GM21825 (cell line): ENCODE measurements at regions not wholly inside any gene's neighbourhood (a gene's known extent, or its start where the extent isn't known, plus 50 kb on each side); places are given as distances from the start of the nearest gene placed in this dataset.
"Not testable (repeated sequence)": the region's sequence is repeated elsewhere in the genome, so short reads cannot be mapped to it uniquely, and the experiment has no call there.

ENCODE experiments used
- ATAC-seq: cut with Tn5 transposase; IDR thresholded peaks from one replicate; pipeline ENCODE4 v1.9.1; 2021; ENCODE audit warnings: mild to moderate bottlenecking, moderate library complexity; ENCODE audit not compliant: unreplicated experiment

DNA sequence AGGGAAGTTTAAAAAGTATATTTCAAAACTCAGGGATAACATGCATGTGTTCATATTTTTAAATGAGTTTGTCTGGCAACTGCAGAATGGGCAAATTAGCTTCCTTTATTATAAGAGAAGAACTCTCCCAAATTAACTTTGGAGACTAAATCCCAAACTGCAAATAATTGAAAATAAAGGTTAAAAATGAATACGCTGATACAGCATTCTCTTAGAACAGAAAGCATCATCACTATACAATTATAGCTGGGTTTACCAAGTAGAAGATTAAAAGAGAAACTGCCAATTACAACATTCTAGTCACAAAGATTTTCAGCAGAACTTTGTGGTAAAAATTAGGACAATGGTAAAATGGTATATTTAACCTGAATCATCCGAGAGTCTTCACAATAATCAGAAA is 73.3 kb downstream of the OLFM4 start:
- ATAC-seq, result no peak

DNA sequence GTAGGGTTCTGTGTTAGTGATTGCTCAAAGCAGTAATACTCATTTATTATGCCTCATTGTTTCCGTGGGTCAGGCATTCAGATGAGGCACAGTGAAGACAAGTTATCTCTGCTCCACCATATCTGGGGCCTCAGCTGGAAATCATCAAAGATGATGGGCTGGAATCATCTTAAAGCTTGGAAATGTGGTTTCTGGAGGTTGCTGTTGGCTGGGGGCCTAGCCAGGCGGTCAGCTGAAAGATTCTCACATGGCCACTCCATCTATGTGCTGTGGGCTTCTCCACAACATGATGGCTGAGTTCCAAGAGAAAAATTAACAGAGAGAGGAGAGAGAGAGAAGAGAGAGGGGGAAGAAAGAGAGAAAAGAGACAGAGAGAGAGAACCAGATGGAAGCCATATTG is 75.5 kb downstream of the OLFM4 start:
- ATAC-seq, result no peak

GRCh38 chr13:53105477-53105876 is 76.9 kb downstream of the OLFM4 start:
- ATAC-seq, result no peak

DNA sequence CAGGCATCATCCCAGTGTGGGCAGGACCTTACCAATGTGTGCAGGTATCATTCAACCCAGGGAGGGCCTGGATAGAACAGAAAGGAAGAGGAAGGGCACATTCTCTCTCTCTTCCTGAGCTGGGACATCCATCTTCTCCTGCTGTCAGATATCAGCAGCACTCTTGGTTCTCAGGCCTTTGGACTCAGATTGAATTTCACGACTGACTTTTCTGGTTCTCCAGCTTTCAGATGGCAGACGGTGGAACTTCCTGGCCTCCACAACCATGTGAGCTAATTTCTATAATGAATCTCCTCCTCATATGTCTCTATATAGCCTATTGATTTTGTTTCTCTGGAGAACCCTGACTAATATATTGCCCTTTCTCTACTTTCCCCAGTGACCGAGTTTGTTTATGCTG is 77.3 kb downstream of the OLFM4 start:
- no peak for ATAC-seq

- ATAC-seq, result no peak
Observed at GRCh38 chr13:53110181-53110580, 81.6 kb downstream of the OLFM4 start.

- ATAC-seq, result no peak
Observed at GRCh38 chr13:53110614-53111013, 82.0 kb downstream of the OLFM4 start.

GRCh38 chr13:53112522-53112921 is 83.9 kb downstream of the OLFM4 start:
- ATAC-seq, result no peak

DNA sequence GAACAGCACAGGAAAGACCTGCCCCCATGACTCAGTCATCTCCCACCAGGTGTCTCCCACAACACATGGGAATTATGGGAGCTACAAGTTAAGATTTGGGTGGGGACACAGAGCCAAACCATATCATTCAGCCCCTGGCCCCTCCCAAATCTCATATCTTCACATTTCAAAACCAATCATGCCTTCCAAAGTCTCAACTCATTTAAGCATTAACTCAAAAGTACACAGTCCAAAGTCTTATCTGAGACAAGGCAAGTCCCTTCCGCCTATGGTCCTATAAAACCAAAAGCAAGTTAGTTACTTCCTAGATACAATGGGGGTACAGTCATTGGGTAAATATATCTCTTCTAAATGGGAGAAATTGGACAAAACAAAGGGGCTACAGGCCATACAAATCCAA is 88.4 kb downstream of the OLFM4 start:
- not testable (repeated sequence) for ATAC-seq

- no peak for ATAC-seq
Observed at GRCh38 chr13:53121131-53121773, 92.6 kb downstream of the OLFM4 start.

- no peak for ATAC-seq
Observed at GRCh38 chr13:53121919-53122318, 93.3 kb downstream of the OLFM4 start.

DNA sequence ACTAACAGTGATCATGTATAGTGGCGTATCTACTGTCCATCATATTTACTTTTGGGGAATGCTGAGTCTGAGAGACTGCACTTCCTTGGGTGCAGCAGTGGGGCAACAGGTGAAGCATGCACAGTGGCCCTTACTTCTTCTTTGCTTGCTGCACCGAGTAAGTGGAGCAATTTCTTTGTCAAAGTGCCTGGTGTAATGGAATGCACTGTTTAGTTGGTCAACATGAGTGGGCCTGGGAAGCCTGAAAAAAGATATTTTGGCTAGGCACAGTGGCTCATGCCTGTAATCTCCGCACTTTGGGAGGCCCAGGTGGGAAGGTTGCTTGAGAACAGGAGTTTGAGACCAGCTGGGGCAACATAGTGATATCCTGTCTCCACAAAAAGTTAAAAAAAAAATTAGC is 94.9 kb downstream of the OLFM4 start:
- no peak for ATAC-seq

GRCh38 chr13:53124623-53125022 is 96.0 kb downstream of the OLFM4 start:
- ATAC-seq, result no peak

DNA sequence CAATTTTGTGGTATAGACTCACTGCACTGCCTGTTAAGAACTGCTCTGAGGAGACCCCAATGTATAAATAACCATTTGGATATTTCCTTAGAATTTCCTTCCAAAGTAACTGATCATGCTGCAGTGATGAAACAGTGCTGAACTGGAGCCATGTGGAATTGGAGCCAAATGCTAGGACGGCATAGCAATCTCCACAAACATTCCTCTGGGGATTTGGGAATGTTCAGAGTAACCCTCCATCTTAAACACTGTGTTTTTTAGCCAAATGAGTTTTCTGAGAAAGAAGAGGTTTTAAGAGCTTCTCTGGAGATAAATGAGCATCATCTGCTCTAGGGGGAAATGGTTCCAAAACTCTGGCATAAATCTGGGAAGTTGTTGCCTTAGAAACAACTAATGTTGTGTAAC is 98.2 kb downstream of the OLFM4 start:
- ATAC-seq, result no peak

- no peak for ATAC-seq
Observed at GRCh38 chr13:53127373-53127772, 98.8 kb downstream of the OLFM4 start.

DNA sequence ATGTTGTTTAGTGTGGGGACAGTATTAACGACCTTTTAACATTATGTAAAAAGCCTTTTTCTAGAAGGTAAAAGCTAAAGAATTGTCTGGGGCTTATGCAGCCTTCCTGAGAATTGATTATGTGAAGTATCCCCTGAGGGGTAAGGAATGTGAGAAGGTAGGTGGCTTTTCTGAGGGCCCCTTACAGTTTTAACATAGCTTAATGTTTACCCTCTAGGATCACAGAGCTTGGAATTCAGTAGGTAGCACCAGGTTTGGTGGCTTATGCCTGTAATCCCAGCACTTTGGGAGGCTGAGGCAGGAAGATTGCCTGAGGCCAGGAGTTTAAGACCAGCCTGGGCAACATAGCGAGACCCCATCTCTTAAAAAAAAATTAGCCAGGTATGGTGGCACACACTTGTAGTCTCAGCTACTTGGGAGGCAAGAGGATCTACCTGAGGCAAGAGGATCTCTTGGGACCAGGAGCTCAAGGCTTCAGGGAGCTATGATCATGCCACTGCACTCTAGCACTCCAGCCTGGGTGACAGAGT is 101.3 kb downstream of the OLFM4 start:
- no peak for ATAC-seq

DNA sequence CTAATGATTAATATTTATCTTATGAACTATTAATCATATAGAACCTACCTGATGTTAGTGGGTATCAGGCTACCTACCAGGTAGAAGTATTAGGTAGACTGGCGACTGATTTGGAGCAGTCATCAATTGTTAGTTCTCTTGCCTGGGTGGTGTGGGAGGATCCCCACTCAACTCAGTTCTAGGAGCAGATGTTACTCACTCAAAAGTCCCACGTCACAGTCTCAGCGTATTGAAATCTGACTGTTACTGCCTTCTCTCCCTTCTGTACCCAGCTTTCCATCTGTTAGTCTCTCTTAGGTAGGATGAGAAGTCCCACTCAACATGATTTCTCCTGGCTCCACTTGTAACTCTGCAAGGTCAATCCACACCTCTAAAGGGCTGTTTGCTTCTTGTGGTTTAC is 102.7 kb downstream of the OLFM4 start:
- no peak for ATAC-seq

GRCh38 chr13:53135301-53135700 is 106.7 kb downstream of the OLFM4 start:
- ATAC-seq, result no peak

- no peak for ATAC-seq
Observed at GRCh38 chr13:53136554-53137215, 108.1 kb downstream of the OLFM4 start.

- no peak for ATAC-seq
Observed at GRCh38 chr13:53137779-53138178, 109.2 kb downstream of the OLFM4 start.

DNA sequence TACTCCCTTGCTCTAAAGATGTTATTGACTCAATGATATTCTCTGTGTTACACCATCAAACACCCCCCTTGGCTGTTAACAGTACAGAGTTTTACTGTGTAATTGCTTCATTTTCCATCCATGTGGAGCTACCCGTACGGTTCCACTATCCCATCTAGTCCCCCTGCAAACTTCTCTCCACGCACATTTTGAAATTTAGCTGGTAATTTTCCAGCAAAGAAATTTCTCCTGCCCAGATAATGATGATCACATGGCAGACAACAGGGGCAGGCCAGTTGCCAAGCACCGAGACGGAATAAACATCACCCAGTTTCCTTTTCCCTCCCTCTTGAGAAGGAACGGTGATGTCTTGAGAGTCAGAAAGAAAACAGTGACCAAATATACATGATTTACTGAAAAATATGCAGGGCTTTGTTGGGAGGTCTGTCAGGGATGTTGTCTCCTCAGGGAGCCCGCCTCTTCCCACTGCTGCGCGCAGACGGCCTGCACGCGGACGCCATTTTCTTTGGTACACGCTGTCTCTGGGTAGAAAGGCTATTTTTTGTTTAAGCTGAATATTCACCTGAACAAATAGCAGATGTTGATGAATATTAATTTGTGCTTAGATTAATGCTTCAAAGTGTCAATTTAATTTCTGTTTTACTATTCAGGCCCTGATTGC is 109.9 kb downstream of the OLFM4 start:
- ATAC-seq, result no peak

DNA sequence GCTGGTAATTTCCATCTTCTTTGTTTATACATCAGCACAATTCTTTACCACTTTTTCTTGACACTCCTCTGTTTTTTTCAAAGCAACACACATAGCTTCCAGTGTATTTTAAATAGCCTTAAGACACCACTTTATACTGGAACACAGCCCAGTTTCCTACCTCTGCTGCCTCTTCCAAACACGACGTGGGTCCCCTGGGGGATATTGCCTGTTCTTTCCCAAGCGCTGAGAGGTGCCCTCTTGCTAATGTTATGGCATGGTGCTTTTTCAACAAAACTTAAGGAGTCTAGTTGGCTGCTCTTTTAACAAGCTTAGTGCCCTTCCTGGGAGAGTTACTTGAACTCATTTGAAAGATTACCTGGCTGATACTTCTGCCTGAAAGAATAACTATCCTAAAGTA is 112.7 kb downstream of the OLFM4 start:
- no peak for ATAC-seq

DNA sequence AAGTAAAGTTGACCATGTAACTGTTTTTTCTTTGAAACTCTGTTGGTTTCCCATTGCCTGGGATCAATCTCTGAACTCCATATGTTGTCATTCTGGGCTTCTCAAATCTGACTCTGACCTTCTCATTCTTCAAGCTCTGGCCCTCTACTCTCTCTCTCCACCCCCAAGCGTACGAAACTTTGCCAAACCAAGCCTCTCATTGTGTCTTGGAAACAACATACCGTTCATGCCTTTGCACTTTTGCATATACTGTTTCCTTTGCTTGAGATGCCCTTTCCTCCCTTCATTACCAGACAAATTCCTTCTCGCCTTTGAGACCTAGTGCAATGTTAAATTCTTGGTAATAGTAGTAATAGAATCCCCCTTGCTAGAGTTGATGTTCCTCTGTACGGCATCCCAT is 113.7 kb downstream of the OLFM4 start:
- ATAC-seq, result no peak
